PFSK-1 (cell line): ENCODE measurements at regions not wholly inside any gene's neighbourhood (a gene's known extent, or its start where the extent isn't known, plus 50 kb on each side); places are given as distances from the start of the nearest gene placed in this dataset.

Source experiments
- POLR2AphosphoS5 ChIP-seq: IDR thresholded peaks from 2 replicates; pipeline ENCODE4 v1.6.1; 2012; ENCODE audit warnings: low read depth, mild to moderate bottlenecking, control low read depth, low read length, moderate library complexity
- REST ChIP-seq, 2 experiments: IDR thresholded peaks; 2 replicates each; pipeline versions ENCODE4 v1.6.1 to v1.8.0; 2011 to 2012; ENCODE audit warnings: low read depth in 2 of 2, low read length in 2 of 2, control low read depth in 1 of 2, inconsistent platforms in 1 of 2, mild to moderate bottlenecking in 1 of 2, moderate library complexity in 1 of 2; ENCODE audit not compliant: insufficient read depth in 1 of 2
- SIN3A ChIP-seq: IDR thresholded peaks from 2 replicates; pipeline ENCODE4 v1.6.1; 2012; ENCODE audit warnings: mild to moderate bottlenecking, low read length, moderate library complexity, borderline replicate concordance; ENCODE audit not compliant: insufficient read depth

- TF ChIP-seq POLR2AphosphoS5 (no peak), SIN3A (no peak), REST (IDR thresholded peaks at IDR 0.05; ENCODE audit: insufficient read depth in 1 of 2, low read depth in 2 of 2, low read length in 2 of 2) (no peak)
Observed at GRCh38 chr20:23258747-23259121, 91.9 kb upstream of the NXT1 start.
